ENCODE measurements at regions not wholly inside any gene's neighbourhood (a gene's known extent, or its start where the extent isn't known, plus 50 kb on each side); places are given as distances from the start of the nearest gene placed in this dataset.

- TF ChIP-seq CTCF (conservative IDR thresholded peaks at IDR 0.05; ENCODE audit: low read depth, low read length) (no peak), BHLHE40 (IDR thresholded peaks at IDR 0.05; ENCODE audit: low read depth, low read length) (no peak), MAZ (IDR thresholded peaks at IDR 0.05; ENCODE audit: borderline replicate concordance, low read depth, low read length) (no peak), POLR2A (IDR thresholded peaks at IDR 0.05; ENCODE audit: low read depth, low read length) (no peak), RFX5 (IDR thresholded peaks at IDR 0.05; ENCODE audit: low read depth, low read length) (no peak), NFE2L2 (IDR thresholded peaks at IDR 0.05; ENCODE audit: low read depth, low read length) (no peak), SMC3 (IDR thresholded peaks at IDR 0.05; ENCODE audit: low read depth, low read length) (no peak), USF2 (IDR thresholded peaks at IDR 0.05; ENCODE audit: low read depth, low read length) (no peak), FOS (IDR thresholded peaks at IDR 0.05; ENCODE audit: low read depth, low read length) (no peak), RAD21 (IDR thresholded peaks at IDR 0.05; ENCODE audit: low read length) (no peak), CEBPB (IDR thresholded peaks at IDR 0.05; ENCODE audit: low read depth, low read length) (no peak)
- TF ChIP-seq, protein P1, sequence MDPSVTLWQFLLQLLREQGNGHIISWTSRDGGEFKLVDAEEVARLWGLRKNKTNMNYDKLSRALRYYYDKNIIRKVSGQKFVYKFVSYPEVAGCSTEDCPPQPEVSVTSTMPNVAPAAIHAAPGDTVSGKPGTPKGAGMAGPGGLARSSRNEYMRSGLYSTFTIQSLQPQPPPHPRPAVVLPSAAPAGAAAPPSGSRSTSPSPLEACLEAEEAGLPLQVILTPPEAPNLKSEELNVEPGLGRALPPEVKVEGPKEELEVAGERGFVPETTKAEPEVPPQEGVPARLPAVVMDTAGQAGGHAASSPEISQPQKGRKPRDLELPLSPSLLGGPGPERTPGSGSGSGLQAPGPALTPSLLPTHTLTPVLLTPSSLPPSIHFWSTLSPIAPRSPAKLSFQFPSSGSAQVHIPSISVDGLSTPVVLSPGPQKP (IDR thresholded peaks at IDR 0.05; ENCODE audit: borderline replicate concordance, low read depth, low read length) = no peak
Measured at GRCh38 chr15:69920221-69920620, 177.5 kb downstream of the TLE3 start.
